Testis (tissue), 2 donors: ENCODE measurements at regions not wholly inside any gene's neighbourhood (a gene's known extent, or its start where the extent isn't known, plus 50 kb on each side); places are given as distances from the start of the nearest gene placed in this dataset.

Source experiments
- CTCF ChIP-seq, 3 experiments: fragments of 450-650 bp in 2 of 3; fragments of 200-600 bp in 1 of 3; sonication (generic) in 1 of 3; IDR thresholded peaks; one replicate each; pipeline ENCODE4 v1.5.1; 2016 to 2019; ENCODE audit warnings: antibody characterized with exemption in 3 of 3, mild to moderate bottlenecking in 2 of 3, moderate library complexity in 1 of 3
- POLR2A ChIP-seq: fragments of 450-650 bp; IDR thresholded peaks from one replicate; pipeline ENCODE4 v1.6.1; 2017; ENCODE audit warnings: antibody characterized with exemption, mild to moderate bottlenecking, moderate library complexity

GRCh38 chr5:166726406-166726805 is 1565.0 kb upstream of the WWC1 start:
- TF ChIP-seq POLR2A = no peak
- no peak for TF ChIP-seq CTCF (IDR thresholded peaks at IDR 0.05)
